ENCODE measurements at regions not wholly inside any gene's neighbourhood (a gene's known extent, or its start where the extent isn't known, plus 50 kb on each side); places are given as distances from the start of the nearest gene placed in this dataset.

- H3K9ac ChIP-seq (ENCODE audit: low read depth, low read length) = no peak overlapping the region
Measured at GRCh38 chr22:48868554-48868953, 959.1 kb downstream of the BRD1 start.

GRCh38 chr22:48867891-48868290 is 959.8 kb downstream of the BRD1 start:
- H3K4me1 ChIP-seq (ENCODE audit: insufficient read depth, low read length) = no peaks in the 10 kb centered on the region
- H3K27ac ChIP-seq (ENCODE audit: low read length) = no peak overlapping the region
- H3K4me3 ChIP-seq (ENCODE audit: low read length) = no peak overlapping the region
- H3K27me3 ChIP-seq (ENCODE audit: insufficient read depth, low read length) = no peaks in the 10 kb centered on the region
- H3K36me3 ChIP-seq (ENCODE audit: insufficient read depth, low read depth, low read length) = no peaks in the 10 kb centered on the region
- H3K9ac ChIP-seq (ENCODE audit: low read depth, low read length) = no peak overlapping the region
- no peaks in the 10 kb centered on the region for H3K9me3 ChIP-seq (ENCODE audit: insufficient read depth, low read depth, low read length)

More at GRCh38 chr22:48868554-48868953, 959.1 kb downstream of the BRD1 start:
- Histone ChIP-seq H3K4me3 (ENCODE audit: low read length) (no peak overlapping the region), H3K9me3 (ENCODE audit: insufficient read depth, low read depth, low read length) (no peaks in the 10 kb centered on the region), H3K4me1 (ENCODE audit: insufficient read depth, low read length) (no peaks in the 10 kb centered on the region), H3K27ac (ENCODE audit: low read length) (no peak overlapping the region), H3K36me3 (ENCODE audit: insufficient read depth, low read depth, low read length) (no peaks in the 10 kb centered on the region), H3K27me3 (ENCODE audit: insufficient read depth, low read length) (no peaks in the 10 kb centered on the region)

GRCh38 chr22:48866906-48867681 is 960.6 kb downstream of the BRD1 start:
- Histone ChIP-seq H3K9me3 (ENCODE audit: insufficient read depth, low read depth, low read length) (no peaks in the 10 kb centered on the region), H3K36me3 (ENCODE audit: insufficient read depth, low read depth, low read length) (no peaks in the 10 kb centered on the region), H3K27me3 (ENCODE audit: insufficient read depth, low read length) (no peaks in the 10 kb centered on the region), H3K27ac (ENCODE audit: low read length) (no peak overlapping the region), H3K4me1 (ENCODE audit: insufficient read depth, low read length) (no peaks in the 10 kb centered on the region), H3K9ac (ENCODE audit: low read depth, low read length) (no peak overlapping the region), H3K4me3 (ENCODE audit: low read length) (no peak overlapping the region)

- Histone ChIP-seq H3K27ac (ENCODE audit: low read length) (no peak overlapping the region), H3K9ac (ENCODE audit: low read depth, low read length) (no peak overlapping the region), H3K36me3 (ENCODE audit: insufficient read depth, low read depth, low read length) (no peaks in the 10 kb centered on the region), H3K27me3 (ENCODE audit: insufficient read depth, low read length) (no peaks in the 10 kb centered on the region), H3K4me3 (ENCODE audit: low read length) (no peak overlapping the region), H3K9me3 (ENCODE audit: insufficient read depth, low read depth, low read length) (no peaks in the 10 kb centered on the region), H3K4me1 (ENCODE audit: insufficient read depth, low read length) (no peaks in the 10 kb centered on the region)
Measured at GRCh38 chr22:48864748-48865147, 962.9 kb downstream of the BRD1 start.

- Histone ChIP-seq H3K36me3 (ENCODE audit: insufficient read depth, low read depth, low read length) (no peaks in the 10 kb centered on the region), H3K4me1 (ENCODE audit: insufficient read depth, low read length) (no peaks in the 10 kb centered on the region), H3K27ac (ENCODE audit: low read length) (no peak overlapping the region), H3K9me3 (ENCODE audit: insufficient read depth, low read depth, low read length) (no peaks in the 10 kb centered on the region), H3K9ac (ENCODE audit: low read depth, low read length) (no peak overlapping the region), H3K4me3 (ENCODE audit: low read length) (no peak overlapping the region), H3K27me3 (ENCODE audit: insufficient read depth, low read length) (no peaks in the 10 kb centered on the region)
Measured at GRCh38 chr22:48863965-48864528, 963.6 kb downstream of the BRD1 start.

- H3K9ac ChIP-seq (ENCODE audit: low read depth, low read length) = no peak overlapping the region
- no peak overlapping the region for H3K4me3 ChIP-seq (ENCODE audit: low read length)
- H3K36me3 ChIP-seq (ENCODE audit: insufficient read depth, low read depth, low read length) = no peaks in the 10 kb centered on the region
- no peaks in the 10 kb centered on the region for H3K9me3 ChIP-seq (ENCODE audit: insufficient read depth, low read depth, low read length)
- H3K27ac ChIP-seq (ENCODE audit: low read length) = no peak overlapping the region
- H3K27me3 ChIP-seq (ENCODE audit: insufficient read depth, low read length) = no peaks in the 10 kb centered on the region
- H3K4me1 ChIP-seq (ENCODE audit: insufficient read depth, low read length) = no peaks in the 10 kb centered on the region
Measured at GRCh38 chr22:48860557-48860956, 967.1 kb downstream of the BRD1 start.

GRCh38 chr22:48858856-48859255 is 968.8 kb downstream of the BRD1 start:
- Histone ChIP-seq H3K36me3 (ENCODE audit: insufficient read depth, low read depth, low read length) (no peaks in the 10 kb centered on the region), H3K4me1 (ENCODE audit: insufficient read depth, low read length) (no peaks in the 10 kb centered on the region), H3K9me3 (ENCODE audit: insufficient read depth, low read depth, low read length) (no peaks in the 10 kb centered on the region), H3K9ac (ENCODE audit: low read depth, low read length) (no peak overlapping the region), H3K27ac (ENCODE audit: low read length) (no peak overlapping the region), H3K27me3 (ENCODE audit: insufficient read depth, low read length) (no peaks in the 10 kb centered on the region), H3K4me3 (ENCODE audit: low read length) (no peak overlapping the region)

GRCh38 chr22:48858121-48858520 is 969.6 kb downstream of the BRD1 start:
- Histone ChIP-seq H3K9me3 (ENCODE audit: insufficient read depth, low read depth, low read length) (no peaks in the 10 kb centered on the region), H3K9ac (ENCODE audit: low read depth, low read length) (no peak overlapping the region), H3K4me1 (ENCODE audit: insufficient read depth, low read length) (no peaks in the 10 kb centered on the region)

GRCh38 chr22:48857202-48857805 is 970.4 kb downstream of the BRD1 start:
- H3K27me3 ChIP-seq (ENCODE audit: insufficient read depth, low read length) = no peaks in the 10 kb centered on the region
- no peak overlapping the region for H3K4me3 ChIP-seq (ENCODE audit: low read length)
- H3K9me3 ChIP-seq (ENCODE audit: insufficient read depth, low read depth, low read length) = no peaks in the 10 kb centered on the region
- no peak overlapping the region for H3K9ac ChIP-seq (ENCODE audit: low read depth, low read length)
- no peak overlapping the region for H3K27ac ChIP-seq (ENCODE audit: low read length)
- H3K4me1 ChIP-seq (ENCODE audit: insufficient read depth, low read length) = no peaks in the 10 kb centered on the region
- H3K36me3 ChIP-seq (ENCODE audit: insufficient read depth, low read depth, low read length) = no peaks in the 10 kb centered on the region

More at GRCh38 chr22:48858121-48858520, 969.6 kb downstream of the BRD1 start:
- H3K36me3 ChIP-seq (ENCODE audit: insufficient read depth, low read depth, low read length) = no peaks in the 10 kb centered on the region
- no peak overlapping the region for H3K4me3 ChIP-seq (ENCODE audit: low read length)
- H3K27ac ChIP-seq (ENCODE audit: low read length) = no peak overlapping the region
- no peaks in the 10 kb centered on the region for H3K27me3 ChIP-seq (ENCODE audit: insufficient read depth, low read length)

- H3K4me1 ChIP-seq (ENCODE audit: insufficient read depth, low read length) = no peaks in the 10 kb centered on the region
- H3K4me3 ChIP-seq (ENCODE audit: low read length) = no peak overlapping the region
- H3K36me3 ChIP-seq (ENCODE audit: insufficient read depth, low read depth, low read length) = no peaks in the 10 kb centered on the region
- H3K9ac ChIP-seq (ENCODE audit: low read depth, low read length) = no peak overlapping the region
- H3K9me3 ChIP-seq (ENCODE audit: insufficient read depth, low read depth, low read length) = no peaks in the 10 kb centered on the region
- H3K27ac ChIP-seq (ENCODE audit: low read length) = no peak overlapping the region
- no peaks in the 10 kb centered on the region for H3K27me3 ChIP-seq (ENCODE audit: insufficient read depth, low read length)
Measured at GRCh38 chr22:48856308-48856615, 971.4 kb downstream of the BRD1 start.

- no peak overlapping the region for H3K4me3 ChIP-seq (ENCODE audit: low read length)
- H3K9me3 ChIP-seq (ENCODE audit: insufficient read depth, low read depth, low read length) = no peaks in the 10 kb centered on the region
- H3K27me3 ChIP-seq (ENCODE audit: insufficient read depth, low read length) = no peaks in the 10 kb centered on the region
- no peaks in the 10 kb centered on the region for H3K36me3 ChIP-seq (ENCODE audit: insufficient read depth, low read depth, low read length)
- no peak overlapping the region for H3K27ac ChIP-seq (ENCODE audit: low read length)
- H3K9ac ChIP-seq (ENCODE audit: low read depth, low read length) = no peak overlapping the region
- H3K4me1 ChIP-seq (ENCODE audit: insufficient read depth, low read length) = no peaks in the 10 kb centered on the region
Measured at GRCh38 chr22:48855593-48856307, 971.9 kb downstream of the BRD1 start.

Measured in iPS-20b (cell line).